Endometrium (tissue), 2 donors: ENCODE measurements at regions not wholly inside any gene's neighbourhood (a gene's known extent, or its start where the extent isn't known, plus 50 kb on each side); places are given as distances from the start of the nearest gene placed in this dataset.
"Not testable (repeated sequence)": the region's sequence is repeated elsewhere in the genome, so short reads cannot be mapped to it uniquely, and the experiment has no call there.

ENCODE experiments used
- FAIRE-seq: peaks from 2 replicates; lab custom pipeline; 2012; peaks lifted over from hg19 to GRCh38; lab: Jason Lieb, UNC
- donor health status: control.
- donor health status: control.

DNA sequence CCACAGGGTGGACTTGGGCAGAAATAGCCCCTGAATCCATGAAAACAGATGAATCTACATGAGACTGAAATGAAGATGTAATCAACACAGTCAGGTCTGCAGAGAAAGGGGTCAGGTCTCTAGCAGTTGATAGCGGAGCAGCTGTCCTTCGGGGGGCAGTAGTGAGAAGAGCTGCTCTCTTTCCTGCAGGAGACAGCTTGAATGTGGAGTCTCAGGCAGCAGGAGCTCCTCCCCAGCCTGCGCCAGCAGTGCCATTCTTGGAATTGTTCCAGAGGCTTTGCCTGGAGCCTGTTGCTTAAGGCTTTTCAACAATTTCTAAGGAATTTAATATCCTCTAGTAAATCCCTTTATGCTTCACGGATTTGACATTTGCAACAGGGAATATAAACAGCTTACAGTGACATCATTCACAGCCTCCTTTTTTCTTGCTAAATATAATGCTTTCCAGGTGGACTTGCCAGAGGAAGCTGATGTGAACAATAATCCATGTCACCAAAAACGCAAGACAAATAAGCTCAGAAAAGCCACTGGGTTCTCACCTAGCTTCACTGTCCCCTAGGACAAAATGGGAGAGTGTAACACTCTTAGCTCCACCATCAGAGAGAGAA is 1535.1 kb downstream of the RPIA start:
- not testable (repeated sequence) for FAIRE-seq

DNA sequence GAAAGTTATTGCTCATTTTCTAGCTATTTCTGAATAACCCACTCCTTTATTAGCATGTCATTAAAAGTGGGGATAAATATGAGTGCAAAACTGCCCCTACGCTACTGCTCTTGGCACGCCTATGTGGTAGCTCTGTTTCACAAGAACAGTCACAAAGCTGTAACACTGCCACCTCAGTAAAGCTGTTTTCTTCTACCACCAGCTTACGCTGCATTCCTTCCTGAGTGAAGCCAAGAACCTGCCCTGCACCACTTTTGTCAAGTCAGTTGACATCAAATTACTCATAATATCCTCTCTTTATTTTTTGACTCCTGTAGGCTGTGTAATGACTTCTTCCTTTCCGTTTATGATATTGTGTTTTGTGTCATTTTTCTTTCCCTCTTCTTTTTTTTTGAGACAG is 1539.7 kb downstream of the RPIA start:
- FAIRE-seq: not testable (repeated sequence)

- FAIRE-seq: not testable (repeated sequence)
Measured at GRCh38 chr2:90235452-90235851, 1544.0 kb downstream of the RPIA start.

GRCh38 chr2:90237923-90238361 is 1546.5 kb downstream of the RPIA start:
- not testable (repeated sequence) for FAIRE-seq

DNA sequence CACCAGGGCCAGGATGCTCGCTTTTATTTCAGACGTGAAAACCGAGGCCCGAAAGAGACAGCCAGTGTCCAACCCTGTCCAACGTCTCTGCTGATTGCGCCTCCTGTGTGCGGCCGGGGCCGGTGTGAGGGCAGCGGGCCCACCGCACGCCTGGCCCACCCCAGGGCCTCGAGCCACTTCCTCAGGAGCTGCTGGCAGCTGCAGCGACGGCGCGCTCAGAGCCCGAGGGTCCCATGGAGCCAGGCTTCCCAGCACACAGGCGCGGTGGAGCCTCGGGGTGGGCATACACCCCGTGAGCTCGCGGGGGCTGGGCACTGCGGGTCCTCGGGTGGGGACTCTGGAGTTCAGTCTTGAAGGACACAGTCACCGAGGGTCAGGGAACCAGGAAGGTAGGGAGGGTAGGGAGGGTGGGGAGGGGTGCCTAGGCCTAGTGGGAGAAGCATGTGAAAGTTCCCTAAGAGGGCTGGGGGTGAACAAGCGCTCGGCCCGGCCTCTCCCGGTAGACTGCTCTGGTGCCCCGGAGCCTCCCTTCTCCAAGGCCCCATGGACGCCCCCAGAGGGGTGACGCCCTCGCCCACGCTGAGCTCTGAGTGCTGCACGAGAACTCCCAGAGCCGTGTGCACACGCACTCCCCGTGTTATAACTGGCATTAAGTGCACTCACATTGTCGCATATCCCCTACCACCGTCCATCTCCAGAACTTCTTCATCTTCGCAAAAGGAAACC is 1547.2 kb downstream of the RPIA start:
- not testable (repeated sequence) for FAIRE-seq

DNA sequence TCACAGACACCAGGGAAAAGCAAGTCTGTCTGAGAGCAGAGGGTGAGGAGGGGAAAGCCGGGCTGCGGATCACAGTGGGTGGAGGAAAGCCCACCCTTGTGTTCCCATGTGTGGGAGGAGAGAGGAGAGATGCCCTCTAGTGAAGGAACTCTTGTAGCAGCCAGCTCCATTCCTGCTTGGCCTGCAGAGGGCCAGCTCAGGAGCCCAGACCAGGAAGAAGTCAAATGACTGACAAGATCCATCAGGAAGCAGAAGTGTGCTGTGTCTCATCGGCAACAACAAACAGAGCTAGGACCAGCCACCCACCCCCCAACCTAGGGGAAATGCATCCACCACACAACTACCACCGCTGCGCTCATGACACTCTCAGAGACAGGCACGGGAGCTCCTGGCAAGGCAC is 1548.3 kb downstream of the RPIA start:
- FAIRE-seq: not testable (repeated sequence)

DNA sequence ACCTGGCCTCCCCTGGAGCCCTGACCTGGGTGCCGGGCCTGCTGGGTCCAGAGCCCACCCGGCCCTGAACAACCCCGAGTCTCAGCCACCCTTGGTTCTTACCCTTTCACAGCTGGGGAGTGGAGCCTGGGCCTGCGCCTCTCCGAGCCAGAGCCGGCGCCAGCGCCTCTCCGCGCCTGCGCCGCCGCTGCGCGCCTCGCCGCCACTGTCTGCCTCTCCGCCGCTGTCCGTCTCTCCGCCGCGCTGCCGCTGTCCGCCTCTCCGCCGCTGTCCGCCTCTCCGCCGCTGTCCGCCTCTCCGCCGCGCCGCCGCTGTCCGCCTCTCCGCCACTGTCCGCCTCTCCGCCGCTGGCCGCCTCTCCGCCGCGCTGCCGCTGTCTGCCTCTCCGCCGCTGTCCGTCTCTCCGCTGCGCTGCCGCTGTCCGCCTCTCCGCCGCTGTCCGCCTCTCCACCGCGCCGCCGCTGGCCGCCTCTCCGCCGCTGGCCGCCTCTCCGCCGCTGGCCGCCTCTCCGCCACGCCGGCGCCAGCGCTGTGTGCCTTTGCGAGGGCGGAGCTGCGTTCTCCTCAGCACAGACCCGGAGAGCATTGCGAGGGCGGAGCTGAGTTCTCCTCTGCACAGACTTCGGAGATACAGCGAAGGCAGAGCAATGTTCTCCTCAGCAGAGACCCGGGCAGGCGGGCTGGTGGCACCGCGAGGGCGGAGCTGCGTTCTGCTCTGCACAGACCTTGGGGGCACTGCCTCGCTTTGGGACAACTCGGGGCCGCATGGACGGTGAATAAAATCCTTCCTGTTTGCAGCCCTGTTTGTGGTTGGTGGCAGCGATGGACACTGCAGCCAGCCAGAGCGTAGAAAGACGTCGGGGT is 1553.7 kb downstream of the RPIA start:
- not testable (repeated sequence) for FAIRE-seq

GRCh38 chr2:90248400-90248799 is 1556.9 kb downstream of the RPIA start:
- FAIRE-seq: not testable (repeated sequence)

DNA sequence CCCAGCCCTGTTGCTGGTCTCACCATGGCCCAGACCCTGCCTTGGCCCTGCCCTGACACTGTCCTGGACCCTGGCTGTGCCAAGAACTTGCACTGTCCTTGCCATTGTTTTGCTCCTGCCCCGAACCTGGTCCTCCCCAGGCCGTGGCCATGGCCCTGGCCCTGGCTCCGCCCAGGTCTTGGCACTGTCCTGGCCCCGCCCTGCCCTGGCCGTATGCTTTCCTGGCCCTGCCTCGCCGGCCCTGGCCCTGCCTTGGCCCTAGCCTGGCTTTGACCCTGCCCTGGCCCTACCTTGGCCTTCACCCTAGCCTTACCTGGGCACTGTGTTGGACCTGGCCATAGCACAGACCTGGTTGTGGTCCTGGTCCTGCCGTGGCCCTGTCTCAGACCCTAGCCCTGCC is 1558.9 kb downstream of the RPIA start:
- FAIRE-seq: not testable (repeated sequence)

DNA sequence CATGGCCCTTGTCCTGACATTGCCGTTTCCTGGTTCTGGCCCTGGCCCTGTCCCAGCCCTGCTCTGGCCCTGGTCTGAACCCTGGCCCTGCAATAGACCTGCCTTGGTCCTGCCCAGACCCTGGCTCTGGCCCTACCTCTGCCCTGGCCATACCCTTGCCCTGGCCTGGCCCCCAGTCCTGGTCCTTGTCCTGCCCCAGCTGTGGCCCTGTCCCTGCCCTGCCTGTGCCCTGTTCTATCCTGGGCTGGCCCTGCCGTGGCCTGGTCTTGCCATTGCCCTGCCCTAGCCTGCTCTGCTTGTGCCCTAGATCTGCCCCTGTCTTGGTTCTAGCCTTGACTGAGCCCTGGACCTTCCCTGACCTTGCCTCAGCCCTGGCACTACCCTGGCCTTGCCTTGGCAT is 1560.1 kb downstream of the RPIA start:
- FAIRE-seq: not testable (repeated sequence)

GRCh38 chr2:90253306-90253705 is 1561.8 kb downstream of the RPIA start:
- not testable (repeated sequence) for FAIRE-seq

DNA sequence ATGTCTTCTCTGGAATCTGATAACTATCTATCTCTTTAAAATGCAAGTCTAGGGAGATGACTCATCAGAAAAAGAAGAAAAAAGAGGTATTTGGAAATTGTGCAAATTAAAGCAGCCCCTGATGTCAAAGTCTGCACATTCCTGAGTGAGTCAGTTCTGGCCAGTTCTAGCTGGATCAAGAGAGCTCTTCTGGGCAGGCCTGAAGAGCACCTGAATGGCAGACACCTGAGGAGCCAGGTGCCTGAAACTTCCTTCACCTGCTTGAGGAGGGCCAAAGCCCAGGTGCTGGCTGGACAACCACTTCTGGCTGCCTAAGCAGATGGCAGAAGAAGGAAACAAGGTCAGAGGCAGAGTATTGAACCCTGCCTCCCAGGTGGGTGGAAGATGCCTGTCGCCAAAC is 1575.4 kb downstream of the RPIA start:
- FAIRE-seq: not testable (repeated sequence)

GRCh38 chr2:90287751-90288150 is 1596.3 kb downstream of the RPIA start:
- FAIRE-seq: not testable (repeated sequence)

DNA sequence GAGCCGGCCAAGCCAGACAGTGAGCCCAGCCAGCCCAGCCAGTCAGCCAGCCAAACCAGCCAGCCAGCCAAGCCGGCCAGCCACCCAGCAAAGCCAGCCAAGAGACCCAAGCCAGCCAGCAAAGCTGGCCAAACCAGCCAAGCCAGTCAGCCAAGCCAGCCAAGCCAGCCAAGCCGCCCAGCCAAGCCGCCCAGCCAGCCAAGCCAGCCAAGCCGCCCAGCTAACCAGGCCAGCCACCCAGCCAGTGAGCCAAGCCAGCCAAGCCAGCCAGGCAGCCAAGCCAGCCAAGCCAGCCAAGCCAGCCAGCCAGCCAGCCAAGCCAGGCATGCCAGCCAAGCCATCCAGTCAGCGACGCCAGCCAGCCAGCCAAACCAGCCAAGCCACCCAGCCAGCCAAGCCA is 1596.9 kb downstream of the RPIA start:
- FAIRE-seq: not testable (repeated sequence)

GRCh38 chr2:90289291-90289980 is 1598.0 kb downstream of the RPIA start:
- FAIRE-seq: not testable (repeated sequence)

DNA sequence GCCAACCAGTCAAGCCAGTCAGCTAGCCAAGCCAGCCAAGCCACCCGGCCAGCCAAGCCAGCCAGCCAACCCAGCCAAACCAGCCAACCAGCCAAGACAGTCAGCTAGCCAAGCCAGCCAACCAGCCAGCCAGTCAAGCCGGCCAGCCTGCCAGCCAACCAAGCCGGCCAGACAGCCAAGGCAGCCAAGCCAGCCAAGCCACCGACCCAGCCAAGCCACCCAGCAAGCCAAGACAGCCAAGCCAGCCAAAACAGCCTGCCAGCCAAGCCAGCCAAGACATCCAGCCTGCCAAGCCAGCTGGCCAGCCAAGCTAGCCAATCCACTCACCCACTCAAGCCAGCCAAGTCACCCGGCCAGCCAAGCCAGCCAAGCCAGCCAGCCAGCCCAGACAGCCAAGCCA is 1599.2 kb downstream of the RPIA start:
- not testable (repeated sequence) for FAIRE-seq

DNA sequence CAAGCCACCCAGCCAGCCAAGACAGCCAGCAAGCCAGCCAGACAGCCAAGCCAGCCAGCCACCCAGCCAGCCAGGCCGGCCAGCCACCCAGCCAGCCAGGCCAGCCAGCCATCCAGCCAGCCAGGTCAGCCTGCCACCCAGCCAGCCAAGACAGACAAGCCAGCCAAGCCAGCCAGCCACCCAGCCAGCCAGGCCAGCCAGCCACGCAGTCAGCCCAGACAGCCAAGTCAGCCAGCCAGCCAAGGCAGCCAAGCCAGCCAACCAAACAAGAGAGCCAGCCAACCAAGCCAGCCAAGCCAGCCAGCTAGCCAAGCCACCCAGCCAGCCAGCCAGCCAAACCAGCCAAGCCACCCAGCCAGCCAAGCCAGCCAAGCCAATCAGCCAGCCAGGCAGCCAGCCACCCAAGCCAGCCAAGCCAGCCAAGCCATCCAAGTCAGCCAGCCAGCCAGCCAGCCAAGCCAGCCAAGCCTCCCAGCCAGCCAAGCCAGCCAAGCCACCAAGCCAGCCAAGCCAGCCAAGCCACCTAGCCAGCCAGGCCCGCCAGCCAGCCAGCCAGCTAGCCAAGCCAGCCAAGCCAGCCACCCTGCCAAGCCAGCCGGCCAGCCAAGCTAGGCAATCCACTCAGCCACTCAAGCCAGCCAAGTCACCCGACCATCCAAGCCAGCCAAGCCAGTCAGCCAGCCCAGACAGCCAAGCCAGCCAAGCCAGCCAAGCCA is 1599.9 kb downstream of the RPIA start:
- FAIRE-seq: not testable (repeated sequence)

GRCh38 chr2:90291934-90292333 is 1600.5 kb downstream of the RPIA start:
- not testable (repeated sequence) for FAIRE-seq

GRCh38 chr2:90292451-90292850 is 1601.0 kb downstream of the RPIA start:
- not testable (repeated sequence) for FAIRE-seq

DNA sequence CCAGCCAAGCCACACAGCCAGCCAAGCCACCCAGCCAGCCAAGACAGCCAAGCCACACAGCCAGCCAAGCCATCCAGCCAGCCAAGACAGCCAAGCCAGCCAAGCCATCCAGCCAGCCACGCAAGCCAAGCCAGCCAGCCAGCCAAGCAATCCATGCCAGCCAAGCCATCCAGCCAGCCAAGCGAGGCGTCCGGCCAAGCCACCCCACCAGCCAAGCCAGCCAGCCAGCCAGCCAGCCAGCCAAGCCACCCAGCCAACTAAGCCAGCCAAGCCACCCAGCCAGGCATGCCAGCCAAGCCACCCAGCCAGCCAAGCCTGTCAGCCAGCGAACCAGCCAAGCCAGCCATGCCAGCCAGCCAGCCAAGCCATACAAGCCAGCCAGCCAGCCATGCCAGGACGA is 1601.8 kb downstream of the RPIA start:
- not testable (repeated sequence) for FAIRE-seq

DNA sequence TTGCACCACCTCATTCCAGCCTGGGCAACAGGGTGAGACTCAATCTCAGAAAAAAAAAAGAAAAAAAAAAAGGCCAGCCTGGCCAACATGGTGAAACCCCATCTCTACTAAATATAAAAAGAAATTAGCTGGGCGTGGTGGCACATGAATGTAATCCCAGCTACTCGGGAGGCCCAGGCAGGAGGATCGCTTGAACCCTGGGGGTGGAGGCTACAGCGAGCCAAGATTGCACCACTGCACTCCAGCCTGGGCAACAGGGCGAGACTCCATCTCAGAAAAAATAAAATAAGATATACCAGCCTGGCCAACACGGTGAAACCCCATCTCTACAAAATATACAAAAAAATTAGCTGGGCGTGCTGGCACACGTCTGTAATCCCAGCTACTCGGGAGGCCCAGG is 1602.3 kb downstream of the RPIA start:
- FAIRE-seq: not testable (repeated sequence)
